22Rv1 (cell line): ENCODE measurements at regions not wholly inside any gene's neighbourhood (a gene's known extent, or its start where the extent isn't known, plus 50 kb on each side); places are given as distances from the start of the nearest gene placed in this dataset.

Source experiments
- CTCF ChIP-seq: fragments of 450-650 bp; IDR thresholded peaks from 2 replicates; pipeline ENCODE4 v1.5.1; 2017; ENCODE audit warnings: mild to moderate bottlenecking
- ZFX ChIP-seq: fragments of 450-650 bp; IDR thresholded peaks from 2 replicates; pipeline ENCODE4 v1.6.1; 2017; ENCODE audit warnings: antibody characterized with exemption, borderline replicate concordance

GRCh38 chr7:26038201-26038990 is 113.6 kb upstream of the NFE2L3 start:
- TF ChIP-seq CTCF (no peak), ZFX (no peak)
